Mesenteric fat pad (tissue), 1 donor: ENCODE measurements at regions not wholly inside any gene's neighbourhood (a gene's known extent, or its start where the extent isn't known, plus 50 kb on each side); places are given as distances from the start of the nearest gene placed in this dataset.
"Not testable (repeated sequence)": the region's sequence is repeated elsewhere in the genome, so short reads cannot be mapped to it uniquely, and the experiment has no call there.

Source experiments
- DNase-seq: peaks from one replicate; pipeline ENCODE4 v3.0.0-alpha.2; 2020; ENCODE audit warnings: low spot score
- donor health status: DM: yes; HTN: yes; CAD: no.

DNA sequence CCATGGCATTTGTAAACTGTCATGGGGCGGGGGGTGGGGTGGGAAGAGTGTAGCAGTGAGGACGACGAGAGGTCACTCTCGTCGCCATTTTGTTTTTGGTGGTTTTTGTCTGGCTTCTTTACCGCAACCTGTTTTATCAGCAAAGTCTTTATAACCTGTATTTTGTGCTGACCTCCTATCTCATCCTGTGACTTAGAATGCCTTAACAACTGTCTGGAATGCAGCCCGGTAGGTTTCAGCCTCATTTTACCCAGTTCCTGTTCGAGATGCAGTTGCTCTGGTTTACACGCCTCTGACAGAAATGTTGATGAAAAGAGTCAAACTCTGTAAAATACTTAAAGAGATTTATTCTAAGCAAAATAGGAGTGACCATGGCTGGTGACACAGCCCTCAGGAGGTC lies 852.0 kb downstream of the DACH1 start:
- DNase-seq = no peak

DNA sequence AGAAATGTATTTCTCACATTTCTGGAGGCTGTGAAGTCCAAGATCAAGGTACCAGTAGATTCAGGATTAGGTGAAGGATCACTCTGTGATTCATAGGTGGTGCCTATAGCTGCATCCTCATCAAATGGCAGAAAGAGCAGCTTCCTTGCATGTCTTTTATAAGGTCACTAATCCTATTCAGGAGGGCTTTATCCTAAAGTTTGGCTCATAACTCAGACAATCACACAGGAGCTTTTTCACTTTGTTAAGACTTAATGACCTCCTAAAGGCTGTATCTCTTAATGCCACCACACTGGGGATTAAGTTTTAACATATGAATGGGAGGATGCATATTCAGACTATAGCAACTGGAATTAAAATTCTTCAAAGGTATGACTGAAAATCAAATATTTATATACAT lies 861.1 kb downstream of the DACH1 start:
- no peak for DNase-seq

DNA sequence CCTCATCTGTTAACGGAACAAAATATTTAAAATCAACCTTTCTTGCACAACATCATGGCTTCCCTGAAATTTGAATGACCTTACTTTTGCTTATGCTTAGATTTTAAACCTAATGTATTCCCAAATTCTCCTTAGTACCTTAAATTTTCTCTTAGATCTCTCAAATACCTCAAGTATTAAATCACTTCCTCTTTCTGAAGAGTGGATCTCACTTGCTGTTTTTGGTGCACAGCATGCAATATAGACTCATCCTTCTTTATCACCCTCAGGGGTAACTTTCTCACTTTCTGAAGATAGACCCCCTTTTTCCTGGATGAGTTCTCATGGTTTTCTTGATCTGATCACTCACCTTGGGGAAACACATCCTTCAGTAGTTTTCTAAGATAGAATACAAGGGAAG lies 871.7 kb downstream of the DACH1 start:
- DNase-seq = no peak

DNA sequence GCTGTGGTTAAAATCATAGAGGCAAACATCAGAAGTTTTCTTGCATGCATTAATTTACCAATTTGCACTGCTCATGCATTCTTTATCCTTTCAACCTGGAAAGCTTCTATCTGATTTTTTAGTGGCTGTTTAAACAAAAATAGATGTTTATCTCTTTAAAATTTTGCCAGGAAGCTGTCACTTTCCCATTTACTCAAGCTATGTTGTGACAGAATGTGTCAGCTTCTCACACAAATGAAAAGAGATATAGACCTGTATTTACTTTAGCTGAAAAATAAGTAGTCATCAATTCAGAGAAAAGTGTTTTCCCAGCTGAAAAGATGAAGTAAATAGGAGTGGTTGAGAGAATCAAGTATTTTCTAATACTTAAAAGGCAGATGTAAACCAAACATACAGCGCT lies 872.8 kb downstream of the DACH1 start:
- no peak for DNase-seq

DNA sequence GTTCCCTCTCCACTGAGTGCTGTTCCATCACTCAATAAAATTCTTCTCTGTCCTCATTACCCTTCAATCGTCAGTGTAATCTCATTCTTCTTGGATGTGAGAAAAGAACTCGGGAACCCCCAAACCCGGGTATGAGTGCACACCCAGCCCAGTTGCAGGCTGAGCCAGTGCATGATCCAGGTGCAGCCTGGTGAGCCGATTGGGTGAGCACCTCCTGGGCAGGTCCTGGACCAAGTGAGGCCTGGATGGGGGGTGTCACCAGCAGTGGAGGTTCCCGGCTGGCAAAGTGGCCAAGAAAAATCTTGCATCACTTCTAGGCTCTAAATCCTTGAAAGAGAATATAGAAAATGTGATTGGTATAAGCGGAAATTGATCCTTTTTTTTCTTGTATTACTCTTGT lies 878.8 kb upstream of the KLHL1 start:
- DNase-seq = peak; percentile 73

DNA sequence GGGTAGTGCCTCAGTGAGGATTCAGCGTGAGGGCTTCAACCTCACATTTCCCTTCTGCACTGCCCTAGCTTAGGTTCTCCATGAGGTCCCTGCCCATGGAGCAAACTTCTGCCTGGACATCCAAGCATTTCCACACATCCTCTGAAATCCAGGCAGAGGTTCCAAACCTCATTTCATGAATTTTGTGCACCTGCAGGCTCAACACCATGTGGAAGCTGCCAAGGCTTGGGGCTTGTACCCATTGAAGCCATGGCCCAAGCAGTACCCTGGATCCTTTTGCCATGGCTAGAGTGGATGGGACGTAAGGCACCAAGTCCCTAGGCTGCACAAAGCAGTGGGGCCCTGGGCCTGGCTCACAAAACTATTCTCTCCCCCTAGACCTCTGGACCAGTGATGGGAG lies 877.1 kb upstream of the KLHL1 start:
- no peak for DNase-seq

DNA sequence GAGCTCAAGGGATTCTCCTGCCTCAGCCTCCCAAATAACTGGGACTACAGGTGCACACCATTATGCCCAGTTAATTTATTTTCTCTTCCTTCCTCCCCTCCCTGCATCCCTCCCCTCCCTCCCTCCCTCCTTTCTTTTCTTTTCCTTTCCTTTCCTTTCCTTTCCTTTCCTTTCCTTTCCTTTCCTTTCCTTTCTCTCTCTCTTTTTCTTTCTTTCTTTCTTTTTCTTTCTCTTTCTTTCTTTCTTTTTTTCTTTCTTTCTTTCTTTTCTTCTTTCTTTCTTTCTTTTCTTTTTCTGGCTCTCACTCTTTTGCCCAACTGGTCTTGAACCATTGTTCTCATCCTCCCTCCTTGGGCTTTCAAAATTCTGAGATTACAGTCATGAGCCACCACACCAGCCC lies 873.0 kb upstream of the KLHL1 start:
- DNase-seq = not testable (repeated sequence)

DNA sequence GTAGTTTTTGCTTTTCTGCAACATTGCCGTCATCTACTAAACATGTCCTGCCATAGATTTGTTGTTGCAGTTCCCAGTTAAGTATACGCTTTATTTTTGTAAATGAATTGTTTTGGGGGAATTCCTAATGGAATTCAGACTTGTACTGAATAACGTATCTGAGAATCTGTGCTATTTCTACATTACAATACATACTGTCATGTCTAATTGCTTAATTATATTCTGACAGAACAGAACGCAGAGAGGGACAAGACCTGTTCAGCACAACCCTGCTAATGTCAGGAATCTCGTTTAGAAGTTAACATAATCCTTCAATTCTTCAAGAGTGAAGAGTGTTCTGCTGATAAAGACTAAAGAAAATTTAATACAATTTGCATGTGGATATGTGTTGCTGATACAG lies 861.1 kb upstream of the KLHL1 start:
- DNase-seq = no peak

DNA sequence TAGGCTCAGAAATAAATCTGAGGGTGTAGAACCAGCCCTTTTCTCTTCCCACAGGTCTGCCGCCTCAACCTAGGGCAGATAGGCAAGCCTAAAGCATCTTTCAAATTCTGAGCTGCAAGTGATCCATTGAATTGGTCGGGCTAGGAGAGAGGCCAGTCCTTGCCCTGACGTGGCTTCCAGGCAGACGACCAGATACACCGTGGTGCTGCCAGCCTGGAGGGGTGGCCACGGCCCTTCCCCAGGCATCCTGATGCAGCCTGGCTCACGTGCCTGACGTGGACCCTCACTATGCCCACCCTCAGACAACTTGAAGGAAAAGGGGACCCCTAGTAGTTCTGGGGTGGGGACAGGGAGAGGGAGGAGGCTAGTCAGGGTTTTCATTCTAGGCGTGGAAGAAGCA lies 859.3 kb upstream of the KLHL1 start:
- no peak for DNase-seq

DNA sequence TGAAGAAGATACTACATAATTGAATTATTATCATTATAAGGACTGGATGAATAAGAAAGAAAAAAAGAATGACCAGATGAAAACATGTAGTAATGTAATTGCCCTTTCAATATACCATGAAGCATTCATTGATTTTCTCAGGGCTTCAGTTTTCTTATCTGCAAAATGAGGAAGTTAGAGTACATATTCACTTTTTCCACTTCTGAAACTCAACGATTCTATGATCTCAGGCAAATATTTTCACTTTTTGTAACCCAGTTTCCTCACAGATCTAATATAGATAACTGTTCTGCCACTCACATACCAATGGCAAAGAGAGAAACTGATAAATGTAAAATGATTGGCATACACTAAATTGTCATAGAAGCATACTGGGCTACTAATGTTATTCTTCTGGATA lies 856.6 kb upstream of the KLHL1 start:
- DNase-seq = no peak

DNA sequence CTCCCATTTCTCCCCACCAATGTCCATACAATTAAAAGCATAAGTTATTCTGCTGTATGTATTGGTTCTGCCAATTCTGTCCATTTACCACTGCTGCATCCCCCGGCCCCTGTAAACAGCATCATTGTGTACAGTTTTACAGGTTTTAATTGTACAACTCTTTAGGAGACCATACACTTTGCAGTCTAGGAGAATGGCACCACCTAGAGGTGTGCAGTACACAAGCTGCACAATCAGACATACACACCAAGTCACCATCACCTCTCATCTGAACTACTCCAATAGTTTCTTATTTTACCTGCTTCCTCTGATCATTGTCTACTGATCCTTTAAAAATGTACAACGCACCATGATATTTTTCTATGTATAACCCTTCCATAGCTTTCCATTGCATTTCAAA lies 855.9 kb upstream of the KLHL1 start:
- DNase-seq = no peak

DNA sequence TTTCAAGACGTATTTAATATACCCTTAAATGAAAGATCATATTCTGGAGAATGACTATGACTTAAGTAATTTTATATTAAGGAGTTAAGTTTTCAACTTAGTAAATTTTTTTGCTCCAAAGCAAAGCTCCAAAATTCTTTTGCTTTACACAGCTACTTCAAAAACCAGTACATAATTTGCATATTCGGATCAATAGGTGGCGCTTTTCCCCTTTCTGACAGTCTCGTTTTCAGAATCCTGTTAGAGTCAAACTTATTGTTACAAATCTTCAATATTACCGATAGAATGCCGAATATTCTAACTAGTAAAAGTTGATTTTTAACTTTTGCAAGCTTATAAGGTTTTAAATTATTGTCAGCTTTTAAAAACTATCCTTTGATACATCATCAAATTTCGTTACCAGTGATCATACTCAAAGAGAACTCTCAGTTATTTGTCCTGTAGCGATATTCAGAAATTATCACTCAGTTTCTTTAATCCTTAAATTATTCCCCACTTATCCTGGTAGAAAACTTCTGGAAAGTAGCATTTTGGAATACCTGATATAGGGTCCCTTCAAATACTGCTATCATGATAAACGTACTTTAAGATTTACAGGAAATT lies 852.7 kb upstream of the KLHL1 start:
- no peak for DNase-seq

DNA sequence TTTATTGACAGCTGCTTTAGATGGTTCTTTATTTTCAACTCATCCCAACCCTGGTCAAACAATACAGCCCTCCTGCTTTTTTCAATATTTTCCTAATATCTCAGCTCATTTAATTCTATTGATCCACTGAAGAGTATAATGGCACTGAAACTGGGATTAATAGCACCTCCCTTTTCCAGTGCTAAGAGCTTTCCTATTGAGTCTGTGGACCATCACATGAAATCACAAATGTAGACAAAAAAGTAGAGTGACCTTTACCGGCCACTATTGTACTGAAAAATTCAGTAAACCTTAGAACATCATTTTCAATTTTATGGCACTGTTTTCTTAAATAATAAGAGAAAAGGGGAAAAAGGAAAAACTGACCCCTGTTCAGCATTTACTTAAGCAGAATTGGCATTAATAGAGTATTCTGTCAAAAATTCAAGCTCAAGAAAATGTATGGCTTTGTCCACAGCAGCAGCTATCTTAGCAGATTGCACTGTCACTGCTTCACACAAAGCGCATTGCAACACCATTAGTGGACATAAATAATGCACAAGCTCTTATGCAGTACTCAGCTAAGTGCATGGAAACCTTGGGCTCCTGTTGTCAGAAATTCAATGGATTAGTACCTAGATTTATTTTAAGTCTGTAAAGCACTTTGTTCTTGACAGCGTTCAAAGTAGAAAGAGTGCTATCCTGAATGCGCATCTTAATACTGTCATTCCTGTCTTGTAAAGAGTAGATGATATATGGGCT lies 851.0 kb upstream of the KLHL1 start:
- DNase-seq = no peak

DNA sequence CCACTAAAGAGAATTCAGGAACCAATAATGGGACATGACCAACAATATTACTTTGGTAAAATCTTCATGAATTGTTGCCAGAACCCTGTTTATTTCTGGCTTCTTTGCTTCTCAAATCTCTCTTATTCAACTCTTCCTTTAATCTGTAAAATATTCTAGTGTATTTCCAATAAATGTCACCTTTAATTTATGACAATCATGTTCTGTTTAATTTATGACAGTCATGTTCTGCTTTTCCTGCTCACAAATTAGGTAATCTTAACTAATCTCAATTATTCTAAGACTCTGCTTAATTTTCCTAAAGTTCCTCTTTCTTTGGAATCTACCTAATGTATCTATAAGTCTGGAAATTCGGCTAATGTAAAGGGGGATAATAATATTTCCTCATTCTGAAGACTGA lies 847.6 kb upstream of the KLHL1 start:
- DNase-seq = no peak

DNA sequence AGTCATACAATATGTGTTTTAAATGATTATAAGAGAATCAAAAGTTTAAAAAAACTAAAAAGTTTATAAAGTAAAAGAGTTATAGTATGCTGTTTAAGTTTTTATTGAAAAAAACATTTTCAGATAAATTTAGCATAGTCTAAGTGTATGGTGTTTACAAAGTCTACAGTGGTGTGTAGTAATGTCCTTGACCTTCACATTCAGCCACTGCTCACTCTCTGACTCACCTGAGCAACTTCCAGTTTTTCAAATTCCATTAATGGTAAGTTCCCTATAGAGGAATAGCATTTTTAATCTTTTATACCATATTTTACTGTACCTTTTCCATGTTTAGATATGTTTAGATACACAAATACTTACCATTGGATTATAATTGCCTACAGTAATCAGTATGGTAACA lies 842.4 kb upstream of the KLHL1 start:
- DNase-seq = no peak

DNA sequence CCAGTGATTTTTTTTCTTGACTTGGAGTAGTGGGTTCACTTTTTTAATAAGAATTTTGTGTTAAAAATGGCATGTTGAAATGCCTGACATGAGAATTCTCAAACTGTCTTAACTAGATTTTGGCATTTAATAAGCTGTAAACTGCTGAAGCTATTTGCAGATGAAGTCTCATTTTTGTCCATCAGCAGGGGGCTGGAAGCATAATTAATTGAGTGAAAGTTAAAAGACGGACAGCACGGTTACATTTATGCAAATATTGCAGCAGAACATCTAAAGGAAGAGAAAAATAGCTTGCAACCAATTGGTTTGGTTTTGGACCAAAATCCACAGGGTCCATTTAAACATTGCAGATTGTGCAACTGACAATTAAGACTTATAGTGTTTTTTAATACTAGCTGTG lies 837.3 kb upstream of the KLHL1 start:
- DNase-seq = no peak

DNA sequence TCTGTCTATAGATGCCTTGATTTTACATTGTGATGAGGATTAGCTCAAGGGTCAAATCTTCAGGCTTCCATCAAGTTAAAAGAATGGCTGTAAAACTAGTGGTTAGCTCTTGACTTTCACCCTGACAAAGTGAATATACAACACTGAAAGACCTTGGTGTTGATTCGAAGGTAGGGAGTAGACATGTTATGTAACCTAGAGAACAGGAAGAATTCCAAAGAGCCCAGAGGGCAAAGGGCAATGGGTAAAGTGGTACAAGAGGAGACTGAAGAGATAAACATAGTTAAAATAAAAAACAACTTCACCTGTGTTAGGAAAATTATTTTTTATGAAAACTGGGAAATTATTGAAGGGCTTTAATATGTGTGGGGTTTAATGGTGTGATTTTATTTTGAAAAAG lies 833.2 kb upstream of the KLHL1 start:
- DNase-seq = no peak

DNA sequence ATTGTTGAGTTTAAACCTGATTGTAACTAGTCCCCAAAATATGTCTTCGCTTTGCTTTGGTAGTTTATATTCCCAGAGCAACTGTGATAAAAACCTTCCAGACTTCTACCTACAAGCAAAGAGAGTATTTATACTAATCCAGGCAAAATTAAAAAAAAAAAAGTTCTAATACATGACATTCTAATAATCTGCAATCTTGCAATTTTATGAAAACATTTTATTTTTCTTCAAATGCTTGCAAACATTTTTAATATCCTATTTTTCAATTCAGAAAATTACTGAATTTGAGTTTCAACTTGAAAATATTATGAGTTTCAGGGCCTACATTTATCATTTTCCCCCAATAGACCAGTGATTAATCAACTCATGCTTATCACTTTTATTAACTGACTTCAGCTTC lies 830.2 kb upstream of the KLHL1 start:
- no peak for DNase-seq

DNA sequence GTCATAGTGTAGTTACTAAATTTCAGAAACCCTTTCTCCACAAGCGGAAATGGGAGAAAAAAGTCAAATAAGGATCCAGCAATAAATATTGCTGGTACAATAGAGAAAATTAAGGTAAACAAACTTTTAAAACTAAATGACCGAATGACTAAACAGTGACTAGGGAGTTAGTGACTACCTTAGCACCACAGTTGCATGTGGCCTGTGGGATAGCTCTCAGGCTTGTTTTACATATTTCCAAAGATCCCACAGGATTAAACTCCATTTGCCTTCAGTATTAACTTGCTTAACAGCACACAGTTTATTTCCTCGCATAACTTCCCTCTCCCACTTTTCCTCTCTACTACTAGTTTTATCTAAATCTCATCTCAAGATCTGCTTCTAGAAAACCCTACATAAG lies 824.3 kb upstream of the KLHL1 start:
- DNase-seq = no peak

DNA sequence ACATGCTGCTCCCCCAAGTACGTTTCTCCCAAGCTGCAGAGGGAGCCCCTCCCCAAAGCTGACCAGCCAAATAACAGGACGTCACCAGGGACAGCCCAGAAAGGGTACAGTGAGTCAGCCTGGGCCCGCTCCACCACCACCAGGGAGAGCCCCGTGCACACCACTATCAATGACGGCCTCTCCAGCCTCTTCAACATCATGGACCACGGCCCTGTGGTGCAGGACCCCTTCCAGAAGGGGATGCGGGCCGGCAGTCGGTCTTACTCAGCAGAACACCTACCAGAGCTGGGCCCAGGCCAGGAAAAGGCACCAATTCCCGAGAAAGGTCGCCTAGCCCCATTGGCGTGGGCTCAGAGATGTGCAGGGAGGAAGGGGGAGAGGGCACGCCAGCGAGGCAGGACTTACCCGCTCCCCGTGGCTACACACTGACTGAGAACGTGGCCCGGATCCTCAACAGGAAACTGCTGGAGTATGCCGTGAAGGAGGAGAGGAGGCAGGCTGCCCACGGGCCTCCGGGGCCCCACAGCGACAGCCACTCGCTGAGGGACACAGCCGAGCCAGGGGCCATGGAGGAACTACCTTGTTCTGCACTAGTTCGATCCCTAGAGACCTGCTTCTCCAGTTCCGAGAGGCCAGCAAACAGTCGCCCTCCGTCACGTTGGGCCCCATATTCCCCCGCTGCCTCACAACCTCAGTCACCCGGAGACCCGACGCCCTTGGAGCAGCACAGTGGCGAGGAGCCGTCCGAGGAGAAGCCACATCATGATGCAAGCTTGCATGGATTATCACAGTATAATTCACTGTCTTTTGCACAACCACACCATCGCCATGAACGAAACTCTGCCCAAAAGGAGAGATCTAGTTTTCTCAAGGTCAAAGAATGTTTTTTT lies 815.9 kb upstream of the KLHL1 start:
- DNase-seq = no peak

DNA sequence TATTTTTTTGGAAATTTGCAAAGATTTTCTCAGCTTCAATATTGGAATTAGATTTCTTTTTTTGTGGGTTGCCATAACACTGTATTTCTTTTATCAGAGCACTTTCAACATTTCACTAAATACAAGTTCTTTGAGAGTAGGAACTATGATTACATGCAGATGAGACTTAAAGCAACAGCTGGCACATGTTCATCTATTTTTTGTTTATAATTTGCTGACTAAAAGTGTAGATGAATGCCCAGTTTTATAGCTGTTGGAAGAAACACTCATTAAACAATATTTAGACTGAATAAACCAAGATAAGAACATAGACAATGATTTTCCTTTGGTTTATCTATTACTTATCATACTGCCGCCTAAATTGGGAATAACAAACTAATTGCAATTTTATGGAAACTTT lies 803.0 kb upstream of the KLHL1 start:
- DNase-seq = no peak

DNA sequence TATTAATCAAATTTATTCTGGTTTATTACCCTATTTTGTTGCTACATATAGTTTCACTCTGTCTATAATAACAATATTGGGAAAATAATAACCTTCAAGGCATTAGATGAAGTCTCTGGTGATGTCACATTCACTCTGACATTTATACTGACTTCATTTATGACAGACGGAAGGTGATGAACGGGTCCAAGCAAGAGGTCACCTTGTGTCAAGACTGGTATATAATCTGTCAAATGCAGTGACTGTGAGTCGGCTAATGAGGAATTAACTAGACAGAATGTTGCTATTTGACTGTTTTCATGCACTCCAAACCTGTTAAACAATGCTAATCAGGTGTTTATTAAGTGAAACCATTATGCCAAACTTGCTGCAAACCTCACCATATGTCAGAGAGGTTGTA lies 800.5 kb upstream of the KLHL1 start:
- DNase-seq = no peak

DNA sequence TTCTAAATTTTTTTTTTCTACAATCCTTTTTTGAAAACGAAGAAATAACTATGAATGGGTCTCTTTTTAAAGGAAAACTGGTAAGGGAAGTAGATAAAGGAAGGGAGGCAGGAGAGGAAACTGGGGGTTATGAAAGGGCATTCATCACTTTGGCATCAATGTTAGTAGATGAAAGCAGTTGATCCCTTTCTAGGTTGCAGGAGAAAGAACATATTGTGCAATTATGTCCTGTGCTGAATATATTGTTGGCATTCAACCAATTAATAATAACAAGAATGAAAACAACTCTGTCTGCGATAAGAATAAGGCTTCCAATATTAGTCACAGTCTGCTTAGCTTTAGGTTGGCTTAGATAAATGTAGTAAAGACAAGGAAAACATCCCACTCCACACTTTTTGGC lies 796.8 kb upstream of the KLHL1 start:
- no peak for DNase-seq
